ENCODE measurements at regions not wholly inside any gene's neighbourhood (a gene's known extent, or its start where the extent isn't known, plus 50 kb on each side); places are given as distances from the start of the nearest gene placed in this dataset.

DNA sequence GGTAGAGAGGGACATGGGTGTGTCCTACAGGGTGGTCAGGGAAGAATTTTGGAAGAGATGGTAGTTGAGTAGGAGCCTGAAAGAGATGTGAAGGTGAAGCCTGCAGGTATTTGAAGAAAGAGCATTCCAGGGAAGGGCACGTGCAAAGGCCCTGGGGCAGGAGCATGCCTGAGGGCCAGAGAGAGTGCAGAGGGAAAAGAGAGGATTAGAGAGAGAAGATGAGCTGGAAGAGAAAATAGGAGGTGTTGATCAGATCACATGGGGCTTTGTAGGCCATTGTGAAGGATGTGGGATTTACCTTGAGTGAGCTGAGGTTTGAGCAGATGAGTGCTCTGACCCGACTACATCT lies 455.0 kb downstream of the HAPSTR1 start:
- no peak for DNase-seq (ENCODE audit: low read depth in 3 of 3, low spot score in 1 of 3)

DNA sequence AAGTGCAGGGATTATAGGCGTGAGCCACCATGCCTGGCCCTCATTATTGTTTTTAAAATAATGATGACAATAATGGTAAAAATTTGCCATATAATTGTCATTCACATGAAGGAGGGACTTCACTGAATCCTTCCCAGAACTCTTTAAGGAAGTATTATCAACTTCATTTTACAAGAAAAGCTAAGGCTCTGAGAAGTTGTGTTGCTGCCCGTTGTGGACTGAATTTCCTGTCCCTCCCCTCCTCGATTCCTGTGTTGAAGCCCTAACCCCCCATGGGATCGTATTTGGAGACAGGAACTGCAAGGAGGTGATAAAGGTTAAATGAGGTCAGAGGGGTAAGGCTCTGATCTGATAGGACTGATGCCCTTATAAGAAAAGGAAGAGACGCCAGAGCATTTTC lies 458.0 kb downstream of the HAPSTR1 start:
- no peak for DNase-seq (ENCODE audit: low read depth in 3 of 3, low spot score in 1 of 3)

DNA sequence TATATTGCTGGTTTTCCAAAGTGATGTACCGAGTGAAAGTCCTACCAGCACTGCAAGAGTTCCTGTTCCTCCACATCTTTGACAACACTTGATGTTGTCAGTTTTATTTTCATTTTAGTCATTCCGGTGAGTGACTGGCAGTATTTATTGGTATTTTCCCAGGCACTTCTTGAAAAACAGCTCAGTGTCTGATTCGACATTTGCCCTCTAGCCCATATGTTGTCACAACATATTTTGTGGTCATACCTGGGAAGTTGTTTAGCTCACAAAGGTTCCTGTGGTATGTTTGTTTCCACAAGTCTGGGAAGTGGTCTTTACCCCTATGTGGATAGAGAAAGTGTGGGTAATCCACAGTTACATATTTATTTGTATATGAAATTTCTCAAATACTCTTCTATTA lies 463.6 kb downstream of the HAPSTR1 start:
- no peak for DNase-seq (ENCODE audit: low read depth in 3 of 3, low spot score in 1 of 3)

DNA sequence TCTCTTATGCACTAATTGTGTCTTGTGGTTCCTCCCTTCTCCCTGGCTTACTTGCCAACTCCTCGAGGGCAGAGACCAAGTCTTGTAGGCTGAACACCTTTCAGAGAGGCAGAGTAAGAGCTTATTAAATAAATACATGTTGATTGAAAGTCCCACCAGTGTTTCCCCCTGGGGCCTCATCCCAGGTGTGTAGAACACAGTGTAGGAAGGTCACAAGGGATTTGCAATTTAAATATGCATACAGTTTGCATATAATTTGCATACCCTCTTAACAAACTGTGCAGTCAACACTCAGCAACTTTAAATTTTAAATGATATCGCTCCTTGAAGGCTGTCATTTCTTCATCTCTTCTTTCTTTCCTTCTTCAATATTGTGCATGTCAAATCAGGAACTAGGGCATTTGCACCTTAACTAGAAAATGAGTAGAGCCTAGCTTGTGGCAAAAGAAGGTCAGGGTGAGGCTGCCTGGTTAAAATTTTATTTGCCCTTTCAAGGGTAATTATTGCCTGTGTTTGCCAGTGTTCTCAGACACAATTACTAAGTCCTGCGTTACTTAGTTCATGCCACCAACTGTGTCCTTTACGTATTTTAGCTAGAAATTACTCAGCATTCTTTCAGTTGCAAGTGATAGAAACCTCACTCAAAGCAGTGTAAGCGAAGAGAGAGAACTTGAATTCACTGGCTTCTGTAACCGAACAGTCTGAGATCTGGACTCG lies 465.7 kb downstream of the HAPSTR1 start:
- no peak for DNase-seq (ENCODE audit: low read depth in 3 of 3, low spot score in 1 of 3)

DNA sequence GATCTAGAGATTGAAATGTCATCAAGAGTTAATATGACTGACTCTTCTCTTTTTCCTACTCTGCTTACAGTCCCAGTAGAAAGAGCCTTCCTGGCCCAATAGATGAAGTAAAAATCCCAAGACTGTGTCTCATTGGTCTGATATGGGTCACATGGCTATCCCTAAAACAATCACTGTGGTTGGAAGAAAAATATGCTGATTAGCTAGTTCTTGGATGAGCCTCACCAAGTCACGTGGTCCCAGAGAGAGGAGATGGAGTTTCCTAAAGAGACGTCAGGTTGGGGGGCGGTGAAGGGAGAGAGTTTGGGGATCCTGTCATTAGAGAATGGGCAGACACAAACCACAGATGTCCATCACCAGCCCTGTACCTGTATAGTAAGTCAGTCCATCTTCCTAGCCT lies 466.3 kb downstream of the HAPSTR1 start:
- no peak for DNase-seq (ENCODE audit: low read depth in 3 of 3, low spot score in 1 of 3)

DNA sequence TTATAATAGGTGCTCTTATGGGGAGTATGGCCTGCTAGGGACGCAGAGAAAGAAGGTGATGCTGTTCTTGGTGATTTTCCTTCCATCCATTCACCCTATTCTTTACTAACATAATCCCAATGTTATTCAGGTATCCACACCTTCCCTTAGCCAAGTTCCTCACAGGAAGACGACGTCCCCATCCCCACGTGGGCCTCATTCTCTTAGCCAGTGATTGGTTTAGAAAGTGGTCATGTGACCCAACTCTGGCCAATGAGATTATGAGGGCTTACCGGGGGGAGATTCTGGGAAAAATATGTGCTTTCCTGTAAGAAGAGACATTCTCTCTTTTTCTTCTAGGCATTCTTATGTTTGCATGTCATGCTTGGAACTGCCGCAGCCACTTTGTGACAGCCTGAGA lies 474.7 kb downstream of the HAPSTR1 start:
- no peak for DNase-seq (ENCODE audit: low read depth in 3 of 3, low spot score in 1 of 3)

DNA sequence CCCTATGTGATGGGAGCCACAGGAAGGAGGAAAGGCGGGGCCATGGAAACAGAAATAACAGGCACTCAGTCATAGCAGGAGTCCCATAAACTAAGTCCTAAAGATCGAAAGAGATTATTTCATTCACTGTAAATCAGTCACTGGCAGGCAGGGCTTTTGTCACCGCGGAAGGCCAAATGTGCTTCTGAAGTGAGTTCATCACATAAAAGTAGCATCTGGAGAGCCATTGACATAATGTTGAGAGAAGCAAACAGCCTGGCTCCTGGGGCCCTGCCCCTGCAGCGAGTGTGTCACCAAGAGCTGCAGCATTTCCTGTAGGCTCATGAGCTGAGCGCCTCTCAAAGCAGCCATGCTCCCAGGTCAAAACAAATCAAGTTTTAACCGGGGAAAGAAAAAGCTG lies 476.2 kb downstream of the HAPSTR1 start:
- DNase-seq (ENCODE audit: low read depth in 3 of 3, low spot score in 1 of 3): no peak

DNA sequence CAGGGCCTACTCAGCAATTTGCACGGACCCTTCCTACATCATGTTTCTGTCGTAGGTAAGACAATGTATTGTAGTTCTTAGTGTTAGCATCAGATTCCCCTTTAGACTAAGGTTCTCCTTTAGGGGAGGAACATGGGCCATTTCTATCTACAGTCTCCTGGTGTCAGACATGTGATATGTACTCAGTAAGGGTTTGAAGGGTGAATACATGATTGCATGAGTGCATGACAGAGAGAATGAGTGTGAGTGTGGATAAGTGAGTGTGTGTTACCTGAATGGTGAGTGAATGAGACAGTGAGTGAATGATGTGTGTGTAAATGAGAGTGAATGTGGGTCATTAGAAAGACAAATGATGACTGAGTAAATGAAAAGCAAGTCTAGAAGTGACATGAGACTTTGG lies 476.8 kb downstream of the HAPSTR1 start:
- no peak for DNase-seq (ENCODE audit: low read depth in 3 of 3, low spot score in 1 of 3)

DNA sequence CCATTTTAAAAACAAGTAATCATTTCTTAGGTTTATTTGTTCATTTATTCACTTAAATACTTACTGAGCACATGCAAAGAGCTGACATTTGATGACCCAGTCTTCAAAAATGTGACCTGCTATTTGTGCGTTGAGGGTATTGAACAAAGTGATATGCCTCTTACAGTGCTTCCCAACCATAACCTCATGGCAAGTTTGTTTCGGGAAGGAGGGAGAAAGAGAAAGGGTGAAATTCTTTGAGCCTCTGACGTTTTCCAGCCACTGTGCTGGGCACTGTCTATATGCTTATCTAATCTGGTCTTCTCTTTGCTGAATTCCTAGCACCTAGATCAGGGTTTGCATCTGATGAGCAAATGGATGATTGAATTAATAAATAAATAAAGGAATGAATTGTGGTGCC lies 479.1 kb downstream of the HAPSTR1 start:
- no peak for DNase-seq (ENCODE audit: low read depth in 3 of 3, low spot score in 1 of 3)

DNA sequence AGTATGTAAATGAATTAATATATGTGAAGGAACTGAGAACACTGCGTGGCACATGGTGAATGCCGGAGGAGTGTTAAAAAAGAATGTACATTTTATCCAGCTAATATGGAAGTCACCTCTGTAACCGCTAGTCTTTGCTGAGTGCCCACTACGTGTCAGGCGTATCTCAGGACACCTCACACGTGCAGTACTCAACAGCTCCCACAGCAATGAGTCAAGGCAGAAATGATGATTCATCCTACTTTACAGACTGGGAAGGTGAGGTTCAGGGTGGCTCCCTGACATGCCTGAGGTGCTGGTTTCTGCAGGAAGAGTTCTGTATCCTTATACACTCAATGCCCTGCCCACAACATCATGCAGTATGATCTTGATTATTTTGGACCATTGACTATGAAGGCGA lies 487.0 kb downstream of the HAPSTR1 start:
- no peak for DNase-seq (ENCODE audit: low read depth in 3 of 3, low spot score in 1 of 3)

DNA sequence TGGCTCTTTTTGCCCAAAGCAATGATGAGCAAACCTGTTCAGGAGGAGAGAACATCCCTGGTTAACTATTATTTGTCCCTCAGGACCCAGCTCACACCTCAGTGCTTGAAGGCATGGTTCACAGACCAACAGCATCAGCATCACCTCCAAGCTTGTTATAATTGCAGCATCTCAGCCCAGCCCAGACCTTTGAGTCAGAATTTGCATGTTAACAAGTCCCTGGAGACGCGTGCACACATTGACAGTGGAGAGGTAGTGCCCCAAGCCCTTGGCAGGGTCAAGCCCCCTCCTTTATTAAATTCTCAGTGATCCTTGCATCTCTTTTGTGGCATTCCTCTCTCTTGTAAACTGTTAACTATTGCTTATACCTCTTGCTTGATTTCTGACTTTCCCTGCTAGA lies 488.6 kb downstream of the HAPSTR1 start:
- DNase-seq (ENCODE audit: low read depth in 3 of 3, low spot score in 1 of 3): no peak

DNA sequence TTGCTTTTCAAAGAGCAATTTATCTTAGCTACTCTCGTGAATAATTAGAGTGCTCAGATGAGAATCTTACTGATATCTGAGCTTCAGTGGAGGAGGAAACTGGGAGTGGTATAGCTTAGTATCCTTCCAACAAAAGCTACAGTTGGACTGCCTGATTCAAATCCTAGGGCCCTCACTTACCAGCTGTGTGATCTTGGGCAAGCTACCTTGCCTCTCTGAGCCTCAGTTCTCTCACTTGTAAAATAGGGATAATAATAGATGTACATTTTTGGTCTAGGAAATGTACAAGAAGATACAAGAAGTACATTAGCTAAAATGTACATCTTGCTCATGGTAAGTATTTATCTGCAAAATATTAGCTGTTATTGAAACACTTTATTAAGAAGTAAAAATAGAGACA lies 502.0 kb downstream of the HAPSTR1 start:
- no peak for DNase-seq (ENCODE audit: low read depth in 3 of 3, low spot score in 1 of 3)

DNA sequence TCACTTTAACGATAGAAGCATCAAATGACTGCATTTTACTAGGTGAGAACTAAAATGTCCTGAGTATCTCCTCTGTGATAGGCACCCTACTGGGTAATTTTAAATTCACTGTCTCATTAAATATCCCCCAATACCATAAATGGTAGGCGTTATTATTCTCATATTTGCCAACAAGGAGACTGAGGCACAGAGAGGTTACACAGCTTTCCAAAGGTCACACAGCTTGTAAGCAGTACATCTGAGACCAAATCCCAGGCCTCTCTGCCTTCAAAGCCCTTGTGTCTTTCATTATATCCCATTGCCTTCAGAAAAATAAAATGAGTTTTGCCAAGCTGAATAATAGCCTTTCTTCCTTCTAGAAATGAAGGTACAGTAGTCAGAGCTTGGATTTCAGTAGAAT lies 502.6 kb downstream of the HAPSTR1 start:
- DNase-seq (ENCODE audit: low read depth in 3 of 3, low spot score in 1 of 3): no peak

DNA sequence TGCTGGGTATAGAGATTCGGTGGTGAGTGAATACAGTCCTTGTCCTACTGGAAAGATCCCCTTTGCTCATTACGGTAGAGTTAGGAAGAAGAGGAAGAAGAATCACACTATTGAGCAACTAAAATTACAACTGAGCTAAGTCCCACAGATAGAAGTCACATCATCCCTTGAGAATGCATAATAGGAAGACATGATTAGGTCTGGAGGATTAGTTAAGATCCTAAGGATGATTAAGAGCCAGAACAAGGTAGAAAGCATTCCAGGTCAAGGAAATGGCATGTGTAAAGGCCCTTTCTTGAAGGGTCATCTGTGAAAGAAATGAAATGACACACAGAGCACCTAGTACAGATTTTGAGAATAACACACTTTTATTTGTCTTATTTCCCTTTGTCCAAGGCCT lies 503.5 kb downstream of the HAPSTR1 start:
- no peak for DNase-seq (ENCODE audit: low read depth in 3 of 3, low spot score in 1 of 3)

DNA sequence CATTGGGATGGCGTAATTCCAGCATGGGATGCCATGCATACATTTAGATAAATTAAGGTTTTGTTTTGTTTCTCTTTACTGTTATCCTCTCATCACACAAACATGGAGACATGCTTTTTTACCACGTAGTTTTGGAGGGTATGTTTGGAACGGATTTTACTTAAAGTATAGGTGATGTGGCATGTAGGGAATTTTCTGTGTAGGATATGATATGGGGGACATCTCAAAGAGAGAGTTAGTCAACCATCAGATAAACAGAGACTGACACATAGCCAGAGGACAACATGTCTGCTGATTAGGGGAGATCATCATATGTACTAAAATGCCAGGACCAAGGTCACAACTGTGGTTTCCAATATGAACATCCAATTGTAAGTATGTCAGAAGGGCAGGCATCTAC lies 503.9 kb downstream of the HAPSTR1 start:
- DNase-seq (ENCODE audit: low read depth in 3 of 3, low spot score in 1 of 3): no peak

DNA sequence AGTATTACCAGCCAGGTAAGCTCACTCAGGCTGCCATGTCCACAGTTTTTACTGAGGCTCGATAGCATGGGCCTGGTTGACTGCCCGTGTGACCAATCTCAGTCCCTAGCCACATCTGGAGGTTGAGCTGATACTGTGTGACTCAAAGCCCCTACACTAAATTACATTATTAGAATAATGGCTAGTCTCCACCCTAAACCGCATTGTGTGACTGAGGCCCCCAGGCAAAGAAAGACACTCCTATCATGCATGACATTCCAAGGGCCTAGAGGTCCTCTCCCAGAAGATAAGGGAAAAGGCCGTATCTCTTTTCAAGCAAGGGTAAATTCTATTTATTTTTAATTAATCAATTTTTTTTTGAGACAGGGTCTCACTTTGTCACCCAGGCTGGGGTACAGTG lies 505.3 kb downstream of the HAPSTR1 start:
- no peak for DNase-seq (ENCODE audit: low read depth in 3 of 3, low spot score in 1 of 3)

DNA sequence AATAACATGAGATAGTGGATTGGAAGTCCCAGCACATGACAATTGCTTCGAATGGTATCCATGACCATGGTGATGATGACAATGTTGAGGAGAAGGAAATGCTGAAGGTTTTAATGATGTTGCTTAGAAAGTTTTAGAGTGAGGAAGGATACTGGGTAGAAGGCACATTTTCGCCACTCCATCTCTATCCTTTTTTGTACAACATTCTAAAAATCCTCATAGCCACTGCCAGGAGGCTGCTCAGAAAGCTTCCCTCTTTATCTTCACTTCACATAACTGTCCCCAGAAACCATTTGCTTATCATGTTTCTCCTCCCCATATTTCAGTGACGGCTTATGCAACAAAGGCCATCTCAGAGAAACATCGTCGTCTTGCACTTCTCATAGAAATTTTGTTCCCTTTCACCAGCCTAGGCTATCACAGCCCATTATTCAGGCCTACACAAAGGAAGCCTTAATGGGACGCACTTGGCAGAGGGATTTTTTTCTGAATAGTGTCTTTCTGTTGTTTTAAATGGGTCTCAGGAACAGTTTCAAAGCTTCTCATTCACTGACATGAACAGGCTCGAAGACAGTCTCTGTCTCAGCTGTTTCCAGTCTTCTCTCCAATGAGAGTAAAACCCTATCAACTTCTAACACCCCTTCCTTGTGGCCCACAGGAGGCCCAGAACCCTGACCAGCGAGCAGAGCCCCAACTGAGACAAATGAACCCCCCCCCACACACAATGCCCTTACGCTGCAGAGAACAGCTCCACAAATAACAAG lies 506.7 kb downstream of the HAPSTR1 start:
- DNase-seq (ENCODE audit: low read depth in 3 of 3, low spot score in 1 of 3): no peak

DNA sequence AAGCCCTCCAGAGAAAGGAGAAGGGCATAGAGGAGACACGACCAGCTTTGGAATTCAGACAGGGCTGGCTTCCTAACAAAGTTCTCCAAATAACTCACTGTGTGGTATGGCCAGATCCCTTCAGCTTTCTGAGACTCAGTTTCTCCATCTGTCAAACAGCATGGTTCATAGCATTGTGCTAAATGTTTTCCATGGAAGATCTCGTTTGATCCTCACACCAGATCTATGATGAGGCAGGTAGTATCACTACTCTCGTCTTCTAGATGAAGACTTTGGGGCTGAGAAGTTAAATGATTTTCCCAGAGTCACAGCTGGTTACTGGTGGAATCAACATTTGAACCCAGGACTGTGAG lies 507.3 kb downstream of the HAPSTR1 start:
- DNase-seq (ENCODE audit: low read depth in 3 of 3, low spot score in 1 of 3): no peak

DNA sequence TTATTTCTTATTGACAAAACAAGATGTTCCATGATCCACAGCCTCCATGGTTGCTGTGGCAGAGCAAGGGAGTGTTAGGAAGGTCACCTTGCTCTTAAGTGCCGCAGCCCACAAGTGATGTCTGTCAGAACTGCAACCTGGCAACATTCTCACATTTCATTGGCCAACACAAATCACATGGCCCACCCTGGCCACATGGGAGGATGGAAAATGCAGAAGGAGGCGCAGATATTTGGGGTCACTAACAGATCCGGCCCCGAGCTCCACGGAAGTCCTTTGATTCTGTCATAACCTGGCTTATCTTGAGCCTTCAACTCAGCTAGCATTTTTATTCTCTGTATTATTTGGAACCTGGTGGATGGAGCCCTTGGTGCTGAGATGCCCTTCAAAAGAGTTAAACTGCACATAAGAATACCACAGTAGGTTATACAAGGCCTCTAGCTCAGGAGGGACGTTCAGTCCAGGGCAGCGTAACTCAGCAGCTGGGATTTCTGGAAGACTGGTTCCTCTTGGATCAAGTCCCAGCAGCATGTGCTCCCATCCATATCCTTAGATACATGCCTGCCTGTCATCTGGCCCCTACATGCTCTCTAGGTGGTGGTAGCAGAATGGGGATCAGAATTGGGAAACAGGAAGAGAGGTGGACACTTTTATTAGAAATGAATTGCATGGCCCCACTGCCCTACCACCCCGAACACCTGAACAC lies 508.1 kb downstream of the HAPSTR1 start:
- no peak for DNase-seq (ENCODE audit: low read depth in 3 of 3, low spot score in 1 of 3)

DNA sequence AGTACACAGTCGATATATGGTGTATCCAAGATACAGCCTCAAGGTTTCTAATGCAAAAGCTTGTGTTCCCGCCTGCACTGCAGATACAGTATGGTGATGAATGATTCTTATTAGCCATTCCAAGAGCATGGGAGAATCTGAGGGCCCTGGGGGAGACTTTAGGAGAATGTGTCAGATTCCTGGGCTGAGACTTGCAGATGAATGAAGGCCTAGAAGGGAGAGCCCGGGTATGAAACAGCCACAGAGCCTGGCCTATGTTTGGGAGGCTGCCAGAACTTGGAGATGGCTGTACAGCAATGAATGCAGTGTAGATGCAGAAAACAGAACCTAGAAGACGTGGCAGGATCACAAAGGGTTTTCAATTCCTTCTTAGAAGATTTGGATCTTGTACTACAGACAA lies 510.7 kb downstream of the HAPSTR1 start:
- DNase-seq (ENCODE audit: low read depth in 3 of 3, low spot score in 1 of 3): no peak

DNA sequence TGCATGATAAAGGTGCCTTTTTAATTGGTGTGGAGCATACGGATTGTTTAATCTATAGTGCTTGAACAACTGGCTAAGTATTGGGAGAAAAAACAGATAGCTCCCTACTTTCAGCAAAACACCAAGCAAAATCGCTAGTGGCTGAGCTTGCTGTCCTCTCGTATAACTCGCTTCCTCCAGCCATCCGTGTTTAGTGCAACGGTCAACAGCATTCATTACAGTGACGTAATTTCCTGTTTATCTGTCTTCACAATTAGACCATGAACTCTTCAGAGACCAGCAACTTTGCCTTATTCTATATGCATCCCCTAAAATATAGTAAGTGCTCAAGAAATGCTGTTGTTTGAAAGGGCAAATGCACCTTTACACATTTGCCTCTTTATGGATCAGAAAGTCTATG lies 511.9 kb downstream of the HAPSTR1 start:
- no peak for DNase-seq (ENCODE audit: low read depth in 3 of 3, low spot score in 1 of 3)

DNA sequence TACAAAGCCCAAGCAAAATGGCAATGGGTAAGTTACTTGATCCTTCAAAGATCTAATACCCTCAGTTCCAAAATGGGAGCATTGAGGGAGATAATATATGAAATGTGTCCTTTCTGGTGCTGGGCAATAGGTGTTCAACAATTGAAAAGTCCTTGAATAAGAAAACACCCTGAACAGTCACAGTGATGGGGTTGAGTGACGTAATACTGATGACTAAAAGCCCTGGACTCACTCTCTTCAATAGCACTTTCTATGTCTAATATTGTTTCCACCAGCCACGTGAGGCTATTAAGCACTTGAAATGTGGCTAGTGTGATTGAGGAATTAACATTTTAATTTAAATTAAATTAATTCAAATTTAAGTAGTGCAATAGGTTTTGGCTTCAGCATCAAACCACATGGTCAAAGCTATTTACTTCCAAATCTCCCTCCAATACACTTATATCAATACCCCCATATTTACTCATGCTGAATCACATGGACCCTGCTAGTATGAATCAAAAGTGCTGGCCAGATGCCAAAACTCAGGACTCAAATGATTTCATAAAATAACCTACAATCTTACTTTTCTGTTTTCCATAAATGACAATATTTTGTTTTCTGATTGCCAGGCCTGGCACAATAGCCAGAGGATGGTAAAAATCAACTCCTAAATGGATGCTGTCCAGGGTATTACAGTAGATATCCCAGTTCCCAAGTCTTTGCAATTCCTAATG lies 516.2 kb downstream of the HAPSTR1 start:
- no peak for DNase-seq (ENCODE audit: low read depth in 3 of 3, low spot score in 1 of 3)

Data from stimulated activated CD4-positive, alpha-beta T cell treated with anti-CD3 and anti-CD28 coated beads, TNF-alpha, amount 100 ng/mL, for 1 hour (primary cell).